ENCODE measurements at regions not wholly inside any gene's neighbourhood (a gene's known extent, or its start where the extent isn't known, plus 50 kb on each side); places are given as distances from the start of the nearest gene placed in this dataset.
A peak's percentile ranks its signal among the peaks of the same experiment; 100 is the strongest.

GRCh38 chr14:71748196-71748595 is 184.0 kb upstream of the RGS6 start (continued):
- TF ChIP-seq, protein P1, sequence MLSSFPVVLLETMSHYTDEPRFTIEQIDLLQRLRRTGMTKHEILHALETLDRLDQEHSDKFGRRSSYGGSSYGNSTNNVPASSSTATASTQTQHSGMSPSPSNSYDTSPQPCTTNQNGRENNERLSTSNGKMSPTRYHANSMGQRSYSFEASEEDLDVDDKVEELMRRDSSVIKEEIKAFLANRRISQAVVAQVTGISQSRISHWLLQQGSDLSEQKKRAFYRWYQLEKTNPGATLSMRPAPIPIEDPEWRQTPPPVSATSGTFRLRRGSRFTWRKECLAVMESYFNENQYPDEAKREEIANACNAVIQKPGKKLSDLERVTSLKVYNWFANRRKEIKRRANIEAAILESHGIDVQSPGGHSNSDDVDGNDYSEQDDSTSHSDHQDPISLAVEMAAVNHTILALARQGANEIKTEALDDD (IDR thresholded peaks at IDR 0.05) = peak; percentile 81

DNA sequence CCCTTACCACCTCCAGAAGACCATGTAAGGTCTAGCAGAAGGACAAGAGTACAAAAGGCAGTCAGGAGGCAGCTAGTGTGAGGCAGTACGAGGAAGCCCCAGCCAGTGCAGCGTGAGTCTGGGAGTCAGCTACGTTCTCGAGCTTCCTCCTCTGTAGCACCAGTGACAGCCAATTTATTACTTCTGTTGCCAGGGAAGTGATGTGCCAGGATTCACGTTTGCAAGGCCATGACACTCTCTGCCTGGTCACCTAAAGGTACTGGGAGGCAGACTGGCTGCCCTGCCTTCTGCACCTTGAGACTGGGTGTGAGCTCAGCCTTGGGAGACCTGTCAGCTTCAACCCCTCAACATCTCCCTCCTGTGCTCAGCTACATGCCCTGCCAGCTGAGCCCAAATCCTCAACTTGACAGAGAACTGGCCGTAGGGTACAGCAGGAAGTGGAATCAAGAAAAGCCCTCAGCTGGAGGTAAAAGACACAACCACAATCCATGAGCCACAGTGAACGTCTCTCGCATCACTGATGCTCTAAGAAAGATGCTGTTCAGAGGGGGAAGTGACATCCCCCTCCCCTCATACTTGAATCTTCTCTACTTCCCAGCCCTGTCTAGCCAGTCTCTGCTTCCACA is 182.5 kb upstream of the RGS6 start:
- no peak overlapping the region for H3K4me3 ChIP-seq
- peaks cover 23 to 29% of the 10 kb centered on the region in 2 experiments; a peak in 4 of 5 replicates for H3K4me1 ChIP-seq (replicated peaks in 1 of 2; ENCODE audit: control insufficient read depth in 2 of 2, insufficient read depth in 2 of 2, low read length in 2 of 2)
- H3K36me3 ChIP-seq (ENCODE audit: control insufficient read depth, insufficient read depth, low read length) = no peaks in the 10 kb centered on the region
- no peak overlapping the region for H2AFZ ChIP-seq (ENCODE audit: low read depth, low read length)
- ChIA-PET CTCF (ENCODE audit: low intra/inter-chr PET ratio) (no interaction called here), POLR2A (no interaction called here)
- in situ Hi-C loops (cut with MboI) (loop anchor here (5.0 kb wide), 1 partner anchor 617 kb away; no protein-coding TSS in a partner anchor), intact Hi-C loops (cut with micrococcal nuclease) (loop anchor here (5.0 kb wide), 2 partner anchors 108 to 607 kb away; no protein-coding TSS in a partner anchor)
- H3K79me2 ChIP-seq (ENCODE audit: control insufficient read depth, insufficient read depth, low read length) = no peaks in the 10 kb centered on the region
- no peaks in the 10 kb centered on the region for H4K20me1 ChIP-seq (replicated peaks; ENCODE audit: control insufficient read depth, insufficient read depth, low read length)
- H3K9me3 ChIP-seq (replicated peaks; ENCODE audit: control insufficient read depth, insufficient read depth, low read depth, low read length) = no peaks in the 10 kb centered on the region
- H3K27me3 ChIP-seq (ENCODE audit: control insufficient read depth in 2 of 2, insufficient read depth in 2 of 2, low read length in 2 of 2) = no peaks in the 10 kb centered on the region
- TF ChIP-seq SMAD2 (IDR thresholded peaks at IDR 0.05; ENCODE audit: low read depth, low read length) = no peak
- no peak for TF ChIP-seq KAT2B (IDR thresholded peaks at IDR 0.05; ENCODE audit: low read depth, low read length)
- TF ChIP-seq SRF (CRISPR knock-in tag; IDR thresholded peaks at IDR 0.05) = no peak
- no peak for ATAC-seq
- FAIRE-seq = no peak
- no TSS peak for BruUV-seq (replicated peaks)
- H3K4me2 ChIP-seq (ENCODE audit: insufficient read depth, low read length) = no peak overlapping the region
- no peaks in the 10 kb centered on the region for H3K9me1 ChIP-seq (ENCODE audit: control insufficient read depth, insufficient read depth, low read length)
- no peak overlapping the region for H3K9ac ChIP-seq (ENCODE audit: insufficient read depth in 1 of 2, low read depth in 2 of 2, low read length in 2 of 2)
- DNase-seq (ENCODE audit: extremely low read depth in 1 of 4, low spot score in 3 of 4) = no peak
- WGBS (ENCODE audit: insufficient coverage, low coverage, missing lambda C conversion rate) = 41% methylated on average over 6 of the region's 8 CpGs
- H3K27ac ChIP-seq (ENCODE audit: extremely low read depth, low read depth, low read length) = no peak overlapping the region

Measured in K562 (cell line).